ENCODE measurements at regions not wholly inside any gene's neighbourhood (a gene's known extent, or its start where the extent isn't known, plus 50 kb on each side); places are given as distances from the start of the nearest gene placed in this dataset.

DNA sequence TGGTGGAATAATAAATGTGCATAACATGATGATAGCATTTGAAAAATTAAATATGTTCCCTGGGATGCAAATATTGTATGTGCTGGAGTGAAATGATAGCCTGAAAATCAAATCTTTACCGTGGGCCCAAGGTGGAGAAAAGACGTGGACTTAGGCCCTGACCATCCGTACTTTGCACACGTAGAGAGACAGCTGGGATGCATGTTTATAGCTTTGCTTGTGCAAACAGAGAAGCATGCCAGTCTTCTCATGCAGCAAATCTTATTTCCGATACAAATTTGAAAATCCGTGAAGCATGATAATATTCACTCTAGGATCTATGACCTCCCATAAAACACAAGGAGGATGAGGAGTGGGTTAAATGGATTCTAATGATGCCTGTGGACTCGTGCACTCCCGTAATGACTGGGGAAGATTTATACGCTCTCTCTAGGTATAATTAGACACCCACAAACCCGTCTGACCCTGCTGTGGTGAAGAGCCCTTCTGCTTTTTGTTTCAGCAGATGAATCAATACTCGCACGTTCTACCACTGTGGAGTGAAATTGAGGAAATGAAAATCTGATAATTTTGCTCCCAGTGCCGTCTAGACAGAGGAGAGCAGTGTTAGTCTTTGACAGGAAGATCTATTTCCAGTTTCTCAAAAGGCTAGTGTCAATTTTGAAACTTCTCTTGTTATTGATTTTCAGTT lies 810.3 kb upstream of the SALL3 start:
- no peak overlapping the region for H3K4me3 ChIP-seq (replicated peaks in 1 of 3; ENCODE audit: low read depth in 2 of 3, low read length in 3 of 3)
- no peak overlapping the region for H3K27ac ChIP-seq (ENCODE audit: low read depth in 1 of 2, low read length in 2 of 2)
- H3K36me3 ChIP-seq (replicated peaks in 1 of 2; ENCODE audit: control insufficient read depth in 1 of 2, insufficient read depth in 2 of 2, low read length in 2 of 2) = no peaks in the 10 kb centered on the region
- no peaks in the 10 kb centered on the region for H3K4me1 ChIP-seq (ENCODE audit: control insufficient read depth in 1 of 2, insufficient read depth in 2 of 2, low read length in 2 of 2)
- no peaks in the 10 kb centered on the region for H3K4me1 Mint-ChIP-seq
- peaks cover 2 to 6% (median 4%) of the 10 kb centered on the region in 7 donors for H3K9me3 Mint-ChIP-seq
- H3K9me3 ChIP-seq (replicated peaks in 1 of 2; ENCODE audit: control insufficient read depth in 1 of 2, insufficient read depth in 1 of 2, low read length in 2 of 2) = peaks cover 0 to 3% of the 10 kb centered on the region in 2 donors
- no peak overlapping the region for H2AFZ ChIP-seq (ENCODE audit: insufficient read depth, low read depth, low read length, poor library complexity, severe bottlenecking)
- H3K27me3 Mint-ChIP-seq (ENCODE audit: low read depth in 3 of 3) = peaks cover 2 to 5% (median 4%) of the 10 kb centered on the region in 3 donors
- intact Hi-C loops (cut with micrococcal nuclease) = no loop called here
- no peaks in the 10 kb centered on the region for H3K36me3 Mint-ChIP-seq
- TF ChIP-seq, protein P1, sequence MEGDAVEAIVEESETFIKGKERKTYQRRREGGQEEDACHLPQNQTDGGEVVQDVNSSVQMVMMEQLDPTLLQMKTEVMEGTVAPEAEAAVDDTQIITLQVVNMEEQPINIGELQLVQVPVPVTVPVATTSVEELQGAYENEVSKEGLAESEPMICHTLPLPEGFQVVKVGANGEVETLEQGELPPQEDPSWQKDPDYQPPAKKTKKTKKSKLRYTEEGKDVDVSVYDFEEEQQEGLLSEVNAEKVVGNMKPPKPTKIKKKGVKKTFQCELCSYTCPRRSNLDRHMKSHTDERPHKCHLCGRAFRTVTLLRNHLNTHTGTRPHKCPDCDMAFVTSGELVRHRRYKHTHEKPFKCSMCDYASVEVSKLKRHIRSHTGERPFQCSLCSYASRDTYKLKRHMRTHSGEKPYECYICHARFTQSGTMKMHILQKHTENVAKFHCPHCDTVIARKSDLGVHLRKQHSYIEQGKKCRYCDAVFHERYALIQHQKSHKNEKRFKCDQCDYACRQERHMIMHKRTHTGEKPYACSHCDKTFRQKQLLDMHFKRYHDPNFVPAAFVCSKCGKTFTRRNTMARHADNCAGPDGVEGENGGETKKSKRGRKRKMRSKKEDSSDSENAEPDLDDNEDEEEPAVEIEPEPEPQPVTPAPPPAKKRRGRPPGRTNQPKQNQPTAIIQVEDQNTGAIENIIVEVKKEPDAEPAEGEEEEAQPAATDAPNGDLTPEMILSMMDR (IDR thresholded peaks at IDR 0.05) = no peak
- H3K27me3 ChIP-seq (ENCODE audit: control insufficient read depth in 2 of 2, insufficient read depth in 2 of 2, low read length in 2 of 2) = no peaks in the 10 kb centered on the region
- H3K4me3 Mint-ChIP-seq = no peak overlapping the region
- H3K4me2 ChIP-seq (replicated peaks; ENCODE audit: extremely low read depth, low read length, poor library complexity, severe bottlenecking) = no peak overlapping the region
- WGBS (ENCODE audit: insufficient coverage) = 78% methylated on average over 5 of the region's 13 CpGs
- DNase-seq = no peak
- no peaks in the 10 kb centered on the region for H3K79me2 ChIP-seq (ENCODE audit: insufficient read depth, low read length)
- H4K20me1 ChIP-seq (ENCODE audit: insufficient read depth, low read length) = no peaks in the 10 kb centered on the region
- no peak overlapping the region for H3K27ac Mint-ChIP-seq
- no peak overlapping the region for H3K9ac ChIP-seq (ENCODE audit: insufficient read depth, low read length, poor library complexity, severe bottlenecking)

DNA sequence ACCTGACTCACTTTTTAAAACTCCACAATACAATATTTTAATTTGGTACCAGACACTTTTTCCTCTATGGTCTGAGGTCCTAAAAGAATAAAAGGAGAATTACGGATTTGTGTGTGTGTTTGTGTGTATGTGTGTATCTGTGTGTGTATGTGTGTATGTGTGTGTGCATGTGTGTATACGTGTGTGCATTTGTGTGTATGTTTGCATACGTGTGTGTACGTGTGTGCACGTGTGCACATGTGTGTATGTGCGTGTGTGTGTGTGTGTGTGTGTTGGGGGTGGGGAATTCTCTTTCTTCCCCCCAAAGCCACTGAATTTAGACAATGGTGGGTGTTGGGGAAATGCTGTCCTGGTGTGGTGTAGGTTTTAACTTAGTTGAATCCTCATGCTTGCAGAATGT lies 807.7 kb upstream of the SALL3 start:
- Mint-ChIP-seq H3K27ac (no peak overlapping the region), H3K4me3 (no peak overlapping the region), H3K9me3 (peaks cover 4 to 13% (median 10%) of the 10 kb centered on the region in 7 donors), H3K4me1 (no peaks in the 10 kb centered on the region), H3K27me3 (ENCODE audit: low read depth in 3 of 3) (peaks cover 2 to 4% (median 3%) of the 10 kb centered on the region in 3 donors), H3K36me3 (no peaks in the 10 kb centered on the region)
- no peak overlapping the region for H3K4me3 ChIP-seq (replicated peaks in 1 of 3; ENCODE audit: low read depth in 2 of 3, low read length in 3 of 3)
- TF ChIP-seq, protein P1 (IDR thresholded peaks at IDR 0.05) = no peak
- H3K4me2 ChIP-seq (replicated peaks; ENCODE audit: extremely low read depth, low read length, poor library complexity, severe bottlenecking) = no peak overlapping the region
- no peaks in the 10 kb centered on the region for H3K36me3 ChIP-seq (replicated peaks in 1 of 2; ENCODE audit: control insufficient read depth in 1 of 2, insufficient read depth in 2 of 2, low read length in 2 of 2)
- no peaks in the 10 kb centered on the region for H4K20me1 ChIP-seq (ENCODE audit: insufficient read depth, low read length)
- H2AFZ ChIP-seq (ENCODE audit: insufficient read depth, low read depth, low read length, poor library complexity, severe bottlenecking) = no peak overlapping the region
- intact Hi-C loops (cut with micrococcal nuclease) = no loop called here
- no peak overlapping the region for H3K9ac ChIP-seq (ENCODE audit: insufficient read depth, low read length, poor library complexity, severe bottlenecking)
- H3K27ac ChIP-seq (ENCODE audit: low read depth in 1 of 2, low read length in 2 of 2) = no peak overlapping the region
- H3K4me1 ChIP-seq (ENCODE audit: control insufficient read depth in 1 of 2, insufficient read depth in 2 of 2, low read length in 2 of 2) = no peaks in the 10 kb centered on the region
- H3K9me3 ChIP-seq (replicated peaks in 1 of 2; ENCODE audit: control insufficient read depth in 1 of 2, insufficient read depth in 1 of 2, low read length in 2 of 2) = peaks cover 0 to 16% of the 10 kb centered on the region in 2 donors
- no peaks in the 10 kb centered on the region for H3K27me3 ChIP-seq (ENCODE audit: control insufficient read depth in 2 of 2, insufficient read depth in 2 of 2, low read length in 2 of 2)
- DNase-seq = no peak
- 95% methylated on average over 2 of the region's 6 CpGs for WGBS (ENCODE audit: insufficient coverage)
- H3K79me2 ChIP-seq (ENCODE audit: insufficient read depth, low read length) = no peaks in the 10 kb centered on the region
